GM19328 (cell line): ENCODE measurements at regions not wholly inside any gene's neighbourhood (a gene's known extent, or its start where the extent isn't known, plus 50 kb on each side); places are given as distances from the start of the nearest gene placed in this dataset.

Source experiments
- ATAC-seq: cut with Tn5 transposase; IDR thresholded peaks from one replicate; pipeline ENCODE4 v1.9.1; 2021; ENCODE audit warnings: mild to moderate bottlenecking, moderate library complexity; ENCODE audit not compliant: unreplicated experiment

DNA sequence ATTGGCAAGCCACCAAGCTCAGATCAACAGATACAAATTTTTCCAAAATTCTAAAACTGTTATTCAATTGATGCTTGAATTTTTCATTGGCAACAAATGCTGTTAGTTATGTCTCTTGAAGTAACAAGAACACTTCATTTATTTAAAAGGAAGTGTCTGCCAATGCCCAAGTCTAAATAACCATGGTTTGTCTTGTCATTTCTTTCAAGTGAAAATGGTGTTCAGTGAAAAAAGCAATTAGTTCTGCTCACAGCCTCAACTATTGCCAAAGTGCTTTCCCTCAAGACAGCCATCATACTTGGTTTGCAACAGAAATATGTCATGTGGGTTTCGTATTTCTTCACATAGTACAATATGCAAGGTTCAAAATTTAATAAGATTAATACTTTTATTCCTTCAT lies 312.6 kb upstream of the LMCD1 start:
- ATAC-seq, result no peak

DNA sequence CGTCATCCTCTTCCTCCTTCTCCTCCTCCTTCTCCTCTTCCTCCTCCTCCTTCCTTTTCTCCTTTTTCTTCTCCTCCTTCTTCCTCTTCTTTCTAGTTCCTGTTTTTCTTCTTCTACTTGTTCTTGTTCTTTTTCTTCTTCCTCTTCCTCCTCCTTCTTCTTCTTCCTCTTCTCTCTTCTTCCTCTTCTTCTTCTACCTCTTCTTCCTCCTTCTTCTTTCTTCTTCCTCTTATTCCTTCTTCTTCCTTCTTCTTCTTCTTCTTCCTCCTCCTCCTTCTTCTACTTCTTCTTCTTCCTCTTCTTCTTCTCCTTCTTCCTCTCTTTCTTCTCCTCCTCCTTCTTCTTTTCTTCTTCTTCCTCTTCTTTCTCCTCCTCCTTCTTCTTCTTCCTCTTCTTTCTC lies 310.2 kb upstream of the LMCD1 start:
- ATAC-seq, result no peak

DNA sequence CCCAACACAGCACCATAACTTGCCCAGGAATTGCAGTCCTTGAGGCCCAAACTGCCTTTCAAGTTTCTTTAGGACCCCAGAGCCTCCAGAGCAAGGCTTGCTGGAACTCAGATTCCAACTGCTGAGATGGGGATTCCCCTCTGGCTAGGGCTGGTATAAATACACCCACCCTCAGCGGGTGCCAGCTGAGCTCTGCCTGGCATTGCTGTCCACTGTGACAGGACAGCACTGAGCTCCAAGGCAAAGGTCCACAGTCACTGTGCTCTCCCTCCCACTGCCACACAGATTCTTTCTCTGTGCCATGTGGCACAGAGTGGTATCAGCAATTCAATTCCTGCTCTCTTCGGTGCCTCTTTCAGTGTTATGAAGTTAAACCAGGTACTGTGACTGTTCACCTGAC lies 304.2 kb upstream of the LMCD1 start:
- no peak for ATAC-seq

DNA sequence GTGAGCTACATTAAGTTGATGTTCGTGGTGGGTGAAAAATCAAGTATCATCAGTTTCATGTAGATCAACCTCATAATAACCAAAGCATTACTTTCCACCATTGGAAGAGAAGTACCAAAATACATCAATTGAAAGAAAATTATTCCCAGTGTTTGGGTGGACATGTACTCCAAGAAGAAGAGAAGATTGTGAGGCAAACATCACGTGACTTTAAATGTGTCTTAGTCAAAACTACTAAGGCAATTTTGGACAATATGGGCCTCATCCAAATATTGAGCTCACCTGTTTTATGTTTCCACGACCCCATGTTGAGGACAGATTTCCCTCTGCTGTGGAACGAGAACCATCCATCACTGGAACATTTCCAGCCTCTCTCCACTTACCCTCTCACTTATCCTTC lies 303.0 kb upstream of the LMCD1 start:
- no peak for ATAC-seq

DNA sequence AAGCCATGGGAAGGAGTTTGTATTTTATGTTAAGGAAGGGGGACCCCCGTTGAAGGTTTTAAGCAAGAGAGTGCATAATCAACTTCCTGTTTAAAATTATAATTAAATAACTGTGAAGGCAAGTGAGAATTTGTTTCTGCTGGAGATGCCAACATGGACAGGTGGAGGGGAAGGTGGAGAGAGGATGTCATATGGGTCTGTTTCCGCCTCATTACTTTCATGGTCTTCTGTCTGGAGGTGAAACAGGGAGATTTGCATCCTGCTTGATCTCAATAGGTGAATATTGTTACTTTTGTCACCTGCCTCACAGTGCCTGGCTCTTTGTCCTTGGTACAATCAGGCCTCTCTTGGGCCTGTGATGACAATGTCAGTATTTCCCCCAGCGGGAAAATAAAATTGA lies 300.6 kb upstream of the LMCD1 start:
- no peak for ATAC-seq

DNA sequence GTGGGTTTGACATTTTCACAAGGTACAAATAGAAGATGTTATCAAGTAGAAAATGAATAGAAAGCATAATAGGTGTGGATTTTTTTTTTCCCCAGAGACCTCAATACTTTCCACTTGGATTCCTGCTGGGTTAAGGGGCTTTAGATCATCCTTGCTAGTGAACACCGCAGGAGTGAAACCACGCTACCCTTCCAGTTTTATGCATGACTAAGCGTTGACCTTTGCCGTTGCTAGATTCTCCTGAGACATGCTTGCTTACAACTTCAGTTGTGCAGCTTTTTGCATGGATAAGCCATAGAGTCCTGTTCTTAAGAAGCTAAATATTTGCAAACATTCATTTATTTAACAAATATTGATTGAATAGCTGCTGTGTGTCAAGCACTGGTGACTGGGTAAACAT lies 299.7 kb upstream of the LMCD1 start:
- no peak for ATAC-seq

DNA sequence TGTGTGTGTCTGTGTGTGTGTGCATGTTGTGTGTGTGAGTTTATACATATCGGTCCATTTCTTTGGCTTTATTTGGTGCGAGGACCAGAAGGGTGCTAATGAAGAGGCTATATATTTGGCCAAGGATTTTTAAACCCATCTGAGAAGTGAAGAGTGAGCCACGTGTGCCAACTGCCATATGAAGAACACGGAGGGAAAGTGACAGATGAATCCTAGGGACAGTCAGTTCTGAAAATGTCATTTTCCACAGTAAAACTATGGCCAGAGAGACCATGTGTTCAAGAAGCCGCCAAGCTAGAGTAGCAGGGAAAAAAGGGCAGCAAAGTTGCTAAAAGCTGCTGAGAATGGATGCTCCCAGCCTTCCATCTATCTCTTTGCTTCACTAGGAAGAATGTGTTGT lies 297.3 kb upstream of the LMCD1 start:
- no peak for ATAC-seq

DNA sequence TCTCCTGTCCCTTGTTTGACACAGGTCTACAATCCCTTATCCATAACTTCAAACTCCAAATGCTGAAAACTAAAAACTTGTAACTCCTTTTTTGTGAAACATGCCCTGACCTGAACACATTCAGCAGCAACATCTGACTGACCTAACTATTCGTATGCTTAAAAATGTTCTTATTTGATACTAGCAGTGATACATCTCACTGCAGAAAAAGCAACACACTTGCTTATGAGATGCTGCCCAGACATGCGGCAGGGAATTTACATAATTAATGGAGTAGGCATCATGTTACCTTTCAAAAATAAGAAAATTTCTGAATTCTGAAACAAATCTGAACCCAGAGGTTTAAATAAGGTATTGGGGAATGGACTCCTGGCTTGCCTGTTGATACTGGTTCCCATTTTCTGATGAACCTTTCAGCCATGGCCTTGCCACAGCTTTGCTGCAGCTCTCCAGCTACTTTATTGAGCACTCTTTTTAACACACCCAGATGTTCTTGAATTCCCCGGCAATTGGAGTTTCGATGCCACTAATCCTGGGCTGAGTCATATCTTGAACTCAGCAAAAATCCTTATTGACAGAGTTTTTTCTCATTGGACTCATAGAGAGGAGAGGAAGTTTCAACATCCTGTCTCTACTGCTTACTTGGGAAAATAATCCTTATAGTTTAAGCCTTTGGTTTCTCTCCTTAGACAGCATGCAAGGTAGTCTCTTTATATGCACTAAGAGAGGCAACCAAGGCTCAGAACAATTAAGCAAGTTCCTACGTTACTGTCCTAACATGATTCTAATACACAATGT lies 296.6 kb upstream of the LMCD1 start:
- ATAC-seq, result no peak

DNA sequence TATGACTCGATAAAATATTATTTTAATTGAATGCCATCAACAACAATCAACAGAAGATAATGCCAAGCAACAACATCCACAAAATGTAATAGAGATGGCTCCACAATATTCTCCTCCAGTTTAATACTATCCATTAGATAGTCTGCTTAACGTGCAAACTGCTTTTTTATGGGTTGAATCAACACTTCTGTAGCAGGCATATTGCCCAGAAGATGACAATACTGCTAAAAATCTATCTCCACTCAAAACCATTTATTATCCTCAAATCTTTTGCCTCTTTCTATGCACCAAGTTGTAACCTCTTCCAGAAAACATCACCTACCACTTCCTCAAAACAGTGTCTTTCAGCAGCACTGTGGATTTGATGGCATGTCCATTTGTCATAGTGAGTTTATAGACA lies 295.7 kb upstream of the LMCD1 start:
- ATAC-seq, result no peak

DNA sequence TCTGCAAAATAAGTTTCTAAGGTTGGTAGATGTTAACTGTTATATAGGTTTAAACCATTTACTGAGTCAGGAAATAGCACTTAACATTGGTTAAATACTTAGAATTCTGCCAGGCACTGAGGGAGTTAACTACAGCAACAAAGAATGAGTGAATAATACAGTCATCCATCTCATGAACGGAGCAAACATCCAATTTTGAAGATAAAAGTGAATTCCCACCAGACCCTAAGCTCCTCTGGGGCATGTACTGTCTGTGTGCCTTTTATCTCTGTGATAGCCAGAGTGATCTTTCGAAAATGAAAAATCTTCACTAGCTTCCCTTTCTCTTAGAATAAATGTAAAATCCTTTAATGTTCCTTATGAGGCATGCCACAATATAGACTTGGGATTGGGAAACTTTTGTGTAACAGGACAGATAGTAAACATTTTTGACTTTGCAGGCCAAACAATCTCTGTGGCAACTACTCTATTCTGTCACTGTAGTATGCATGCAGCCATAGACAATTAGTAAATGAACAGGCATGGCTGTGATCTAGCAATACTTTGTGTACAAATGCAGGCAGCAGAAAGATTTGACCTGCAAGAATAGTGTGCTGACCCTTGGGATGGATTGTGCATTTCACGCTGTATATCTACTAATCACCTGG lies 294.5 kb upstream of the LMCD1 start:
- ATAC-seq, result no peak

DNA sequence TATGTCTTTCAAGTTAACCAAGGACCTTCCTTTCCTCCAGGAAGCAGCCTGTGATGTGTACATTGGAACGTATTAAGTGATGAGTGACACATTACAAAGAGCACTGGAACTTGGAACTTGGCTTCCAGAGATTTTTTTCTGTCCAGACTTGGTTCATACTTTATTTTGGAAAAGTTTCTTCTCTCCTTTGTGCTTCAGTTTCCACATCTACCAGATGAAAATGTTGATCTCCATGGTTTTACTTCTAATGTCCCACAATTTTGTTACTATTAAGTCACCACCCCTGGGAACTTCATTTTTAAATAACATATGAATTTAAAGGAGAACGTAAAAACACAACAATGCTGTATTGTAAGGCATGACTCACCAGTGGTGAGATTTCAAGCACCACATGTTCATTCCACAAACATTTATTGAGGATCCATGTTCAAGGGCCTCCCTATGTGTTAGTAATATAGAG lies 290.7 kb upstream of the LMCD1 start:
- ATAC-seq, result no peak

DNA sequence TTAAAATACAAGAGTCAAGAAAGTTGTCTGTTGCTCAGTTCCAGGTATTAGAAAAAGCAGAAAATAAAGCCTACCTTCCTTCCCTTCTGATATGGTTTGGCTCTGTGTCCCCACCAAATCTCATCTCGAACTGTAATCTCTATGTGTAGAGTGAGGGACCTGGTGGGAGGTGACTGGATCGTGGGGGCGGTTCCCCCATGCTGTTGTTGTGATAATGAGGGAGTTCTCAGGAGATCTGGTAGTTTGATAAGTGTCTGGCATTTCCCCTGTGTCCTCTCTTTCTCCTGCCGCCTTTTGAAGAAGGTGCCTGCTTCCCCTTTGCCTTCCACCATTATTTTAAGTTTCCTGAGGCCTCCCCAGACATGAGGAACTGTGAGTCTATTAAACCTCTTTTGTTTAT lies 288.8 kb upstream of the LMCD1 start:
- ATAC-seq, result no peak

DNA sequence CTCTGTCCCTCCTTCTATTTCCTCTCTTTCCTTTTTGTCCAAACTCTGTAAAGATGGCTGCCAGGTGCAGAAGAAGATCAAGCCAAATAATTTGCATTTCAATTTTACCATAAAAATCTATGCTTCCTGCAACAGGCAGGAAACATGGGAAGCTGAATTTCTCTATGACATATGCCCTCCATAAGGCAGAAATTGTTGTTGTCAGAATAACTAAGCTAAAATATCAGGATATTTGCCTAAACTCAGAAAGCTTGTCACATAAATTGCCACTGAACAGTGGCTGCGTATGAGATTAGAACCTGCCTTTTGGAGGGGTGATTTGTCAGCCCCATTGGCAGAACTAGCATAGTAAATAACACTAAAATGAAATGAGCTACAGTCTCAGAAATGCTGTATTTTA lies 288.3 kb upstream of the LMCD1 start:
- no peak for ATAC-seq

DNA sequence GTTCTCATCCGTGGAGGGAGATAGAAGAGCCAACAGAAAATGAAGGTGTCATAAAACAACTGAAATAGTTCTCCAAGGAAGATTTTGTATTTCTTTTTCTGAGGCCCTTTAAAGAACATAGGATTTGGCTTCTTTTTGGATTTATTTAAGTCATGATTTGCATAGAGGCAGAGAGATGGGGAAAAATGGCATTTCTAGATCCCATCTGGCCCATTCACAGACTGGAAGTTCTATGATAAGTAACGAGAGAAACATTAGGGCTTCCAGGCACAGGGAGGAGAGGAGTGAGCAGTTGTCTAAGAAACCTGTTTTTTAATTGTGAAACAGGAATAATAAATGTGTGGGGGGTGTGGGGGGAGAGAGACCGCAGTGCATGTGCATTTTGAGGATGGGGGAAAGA lies 285.8 kb upstream of the LMCD1 start:
- no peak for ATAC-seq

DNA sequence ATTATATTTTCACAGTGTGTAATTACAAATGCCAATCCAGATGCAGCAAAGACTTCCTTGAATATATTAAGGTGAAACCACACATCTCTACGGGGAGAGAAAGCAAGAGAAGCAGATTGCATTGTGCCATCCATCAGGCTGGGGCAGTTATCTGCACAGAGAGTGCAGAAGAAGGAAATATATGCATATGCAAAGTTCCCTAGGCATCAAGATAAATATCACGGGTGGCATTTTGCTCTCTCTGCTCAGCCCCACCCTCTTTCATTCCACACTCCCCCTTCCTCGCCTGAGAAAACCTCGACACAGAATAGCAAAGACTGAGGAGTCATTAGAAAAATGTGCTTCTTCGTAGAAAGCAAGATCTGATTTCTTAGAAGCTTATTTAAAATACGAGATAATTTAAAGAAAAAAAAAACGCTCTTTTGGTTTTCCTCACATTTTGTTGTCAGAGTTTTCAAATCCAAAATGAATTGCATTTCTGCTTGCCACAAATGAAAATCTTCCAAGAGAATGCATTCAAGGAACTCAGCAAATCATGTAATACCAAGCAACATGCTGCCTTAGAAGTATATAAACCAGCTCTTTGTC lies 283.2 kb upstream of the LMCD1 start:
- no peak for ATAC-seq

DNA sequence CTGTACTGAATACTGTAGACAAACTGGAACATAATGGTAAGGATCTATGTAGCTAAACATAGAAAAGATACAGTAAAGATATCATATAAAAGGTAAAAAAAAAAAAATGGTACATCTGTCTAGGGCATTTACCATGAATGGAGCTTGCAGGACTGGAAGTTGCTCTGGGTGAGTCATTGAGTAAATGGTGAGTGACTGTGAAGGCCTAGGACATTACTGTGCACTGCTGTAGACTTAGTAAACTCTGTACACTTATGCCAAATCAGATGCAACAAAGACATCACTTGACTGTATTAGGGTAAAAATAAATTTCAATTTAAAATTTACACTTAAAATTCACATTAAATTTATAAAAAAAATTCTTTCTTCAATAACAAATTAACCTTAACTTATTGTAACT lies 281.3 kb upstream of the LMCD1 start:
- no peak for ATAC-seq

DNA sequence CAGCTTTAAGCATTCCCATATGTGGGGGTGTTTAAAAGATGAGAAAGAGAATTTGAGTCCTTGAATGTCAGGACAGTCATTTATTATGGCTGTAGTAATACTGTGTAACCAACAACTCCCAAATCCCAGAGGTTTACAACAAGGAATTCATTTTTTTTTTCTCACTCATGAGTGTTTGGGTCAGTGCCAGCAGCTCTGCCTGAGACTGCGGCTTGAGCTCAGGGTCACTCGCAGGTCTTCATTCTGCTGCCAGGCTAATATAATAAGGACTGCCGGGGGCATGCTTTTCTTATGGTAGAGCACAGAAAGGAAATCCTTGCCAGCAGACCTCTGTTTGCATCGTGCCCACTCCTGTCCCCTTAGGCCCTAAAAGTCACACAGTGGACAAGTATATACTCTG lies 277.9 kb upstream of the LMCD1 start:
- ATAC-seq, result no peak

DNA sequence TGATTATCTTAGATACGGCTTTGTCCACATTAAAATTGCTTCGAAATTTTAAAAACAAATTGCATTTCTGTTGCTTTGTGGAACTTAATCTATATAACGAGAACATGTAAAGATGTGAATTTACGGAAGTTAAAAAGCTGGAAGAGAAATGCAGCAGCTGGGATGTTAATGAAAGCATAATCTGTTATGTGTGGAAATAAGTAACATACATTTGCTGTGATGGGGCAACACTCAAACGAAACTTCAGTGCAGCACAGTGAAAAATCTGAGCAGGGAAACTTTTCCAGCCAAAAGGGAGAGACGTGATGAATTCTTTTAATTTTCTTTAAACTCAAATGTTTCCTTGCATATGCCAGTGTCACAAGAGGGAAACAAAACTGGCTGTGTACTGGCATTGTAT lies 276.7 kb upstream of the LMCD1 start:
- no peak for ATAC-seq

DNA sequence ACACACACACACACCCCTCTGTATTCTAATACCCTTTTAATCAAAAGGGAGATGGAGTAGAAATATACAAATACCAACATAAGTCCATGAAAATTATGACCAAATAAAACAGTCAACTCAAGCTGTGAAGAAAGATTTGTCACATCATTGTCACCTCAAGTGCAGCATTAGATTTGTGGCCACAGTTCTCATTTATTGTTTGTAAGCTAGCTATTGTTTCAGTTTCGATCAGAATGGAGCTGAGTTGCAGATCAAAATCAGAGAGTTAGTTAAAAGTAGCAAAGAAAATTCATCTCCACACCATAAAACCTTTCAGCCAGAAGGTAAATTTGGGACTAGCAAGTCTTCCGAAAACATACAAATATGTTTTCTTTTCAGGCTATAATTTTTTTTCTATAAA lies 267.7 kb upstream of the LMCD1 start:
- ATAC-seq, result no peak

DNA sequence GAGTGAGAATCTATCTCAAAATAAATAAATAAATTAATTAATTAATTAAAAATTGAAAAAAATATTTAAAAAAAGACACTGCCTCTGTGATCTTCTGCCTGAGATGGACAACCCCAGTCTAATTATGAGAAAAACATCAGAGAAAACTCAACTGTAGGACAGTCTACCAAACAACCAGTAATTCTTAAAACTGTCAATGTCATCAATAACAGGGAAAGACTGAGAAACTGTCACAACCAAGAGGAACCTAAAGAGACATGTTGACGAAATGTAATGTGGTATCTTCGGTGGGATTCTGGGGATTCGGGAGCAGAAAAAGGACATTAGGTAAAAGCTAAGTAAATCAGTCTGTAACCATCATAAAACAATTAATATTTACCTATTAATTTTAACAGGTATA lies 265.4 kb upstream of the LMCD1 start:
- no peak for ATAC-seq

DNA sequence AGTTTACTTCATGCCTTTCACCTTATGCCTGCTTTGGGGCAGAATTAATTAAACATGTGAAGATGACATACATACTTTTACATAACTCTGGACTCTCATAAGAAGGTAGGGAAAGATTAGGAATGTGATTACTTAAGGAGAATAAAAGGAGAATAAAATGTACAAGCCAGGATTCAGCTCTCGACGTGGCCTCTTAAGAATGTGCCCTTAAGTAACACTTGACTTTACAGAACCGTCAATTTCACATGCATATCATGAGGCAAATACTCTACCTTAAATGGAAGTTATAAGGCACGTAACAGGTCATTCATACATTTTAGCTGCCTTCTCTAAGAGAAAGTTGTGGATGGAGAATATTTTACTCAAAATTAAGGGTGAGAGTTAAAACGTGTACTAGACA lies 263.7 kb upstream of the LMCD1 start:
- no peak for ATAC-seq

DNA sequence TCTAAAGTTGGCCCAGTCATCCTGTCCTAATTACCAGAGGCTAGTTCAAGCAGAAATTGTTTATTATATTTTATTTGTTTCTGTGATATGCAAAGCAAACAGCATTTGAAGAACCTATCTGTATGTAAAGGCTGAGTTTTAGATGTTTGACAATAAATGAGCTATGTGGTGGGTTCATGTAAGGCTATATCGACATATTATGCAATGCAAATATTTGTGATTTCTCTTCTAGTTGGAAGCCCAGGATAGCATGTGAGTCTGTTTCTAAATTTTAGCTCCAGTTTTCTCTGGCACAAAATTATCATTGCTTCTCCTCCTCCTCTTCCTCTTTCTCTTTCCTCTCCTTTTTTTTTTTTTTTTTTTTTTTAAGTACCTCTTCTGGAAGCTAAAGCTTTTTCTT lies 263.2 kb upstream of the LMCD1 start:
- ATAC-seq, result no peak
